SHP77 (cell line): ENCODE measurements at regions not wholly inside any gene's neighbourhood (a gene's known extent, or its start where the extent isn't known, plus 50 kb on each side); places are given as distances from the start of the nearest gene placed in this dataset.
A peak's percentile ranks its signal among the peaks of the same experiment; 100 is the strongest.
"Not testable (repeated sequence)": the region's sequence is repeated elsewhere in the genome, so short reads cannot be mapped to it uniquely, and the experiment has no call there.

Source experiments
- DNase-seq, 2 experiments: peaks; one replicate each; lab custom pipeline; 2025; lab: John Stamatoyannopoulos, UW

- no peak for DNase-seq
Measured at GRCh38 chr6:82118150-82118562, 129.4 kb downstream of the IBTK start.

GRCh38 chr6:82114748-82115147, 132.8 kb downstream of the IBTK start:
- no peak for DNase-seq

- DNase-seq: no peak
Measured at GRCh38 chr6:82113231-82113630, 134.3 kb downstream of the IBTK start.

GRCh38 chr6:82111818-82112217, 135.7 kb downstream of the IBTK start:
- DNase-seq: no peak

- no peak for DNase-seq
Measured at GRCh38 chr6:82111114-82111513, 136.4 kb downstream of the IBTK start.

- not testable (repeated sequence) for DNase-seq
Measured at GRCh38 chr6:82103171-82103570, 144.4 kb downstream of the IBTK start.

- not testable (repeated sequence) for DNase-seq
Measured at GRCh38 chr6:82101374-82102114, 146.0 kb downstream of the IBTK start.

GRCh38 chr6:82100763-82101162, 146.8 kb downstream of the IBTK start:
- not testable (repeated sequence) for DNase-seq

- no peak for DNase-seq
Measured at GRCh38 chr6:82097676-82098075, 149.9 kb downstream of the IBTK start.

GRCh38 chr6:82095091-82095490, 152.5 kb downstream of the IBTK start:
- no peak for DNase-seq

- DNase-seq: no peak
Measured at GRCh38 chr6:82094166-82094806, 153.3 kb downstream of the IBTK start.

- DNase-seq: no peak
Measured at GRCh38 chr6:82088978-82089771, 158.4 kb downstream of the IBTK start.

- no peak for DNase-seq
Measured at GRCh38 chr6:82086944-82087343, 160.6 kb downstream of the IBTK start.

GRCh38 chr6:82085701-82086100, 161.8 kb downstream of the IBTK start:
- no peak for DNase-seq

- no peak for DNase-seq
Measured at GRCh38 chr6:82084324-82084920, 163.1 kb downstream of the IBTK start.

- no peak for DNase-seq
Measured at GRCh38 chr6:82083646-82084045, 163.9 kb downstream of the IBTK start.

GRCh38 chr6:82080767-82081166, 166.8 kb downstream of the IBTK start:
- DNase-seq: no peak

GRCh38 chr6:82078286-82078908, 169.1 kb downstream of the IBTK start:
- no peak for DNase-seq

- DNase-seq: no peak
Measured at GRCh38 chr6:82076916-82077315, 170.6 kb downstream of the IBTK start.

GRCh38 chr6:82074556-82074955, 173.0 kb downstream of the IBTK start:
- DNase-seq: no peak

- peak in 1 of 2 experiments; percentile 46 for DNase-seq
Measured at GRCh38 chr6:82073484-82073883, 174.1 kb downstream of the IBTK start.

- DNase-seq: peak in 1 of 2 experiments; percentile 5
Measured at GRCh38 chr6:82072751-82073150, 174.8 kb downstream of the IBTK start.
